ENCODE measurements at regions not wholly inside any gene's neighbourhood (a gene's known extent, or its start where the extent isn't known, plus 50 kb on each side); places are given as distances from the start of the nearest gene placed in this dataset.
"Not testable (repeated sequence)": the region's sequence is repeated elsewhere in the genome, so short reads cannot be mapped to it uniquely, and the experiment has no call there.

GRCh38 chr6:119844387-119844786 is 494.8 kb upstream of the MAN1A1 start:
- no peak for DNase-seq

- DNase-seq, result no peak
Observed at GRCh38 chr6:119842191-119842590, 492.6 kb upstream of the MAN1A1 start.

- DNase-seq, result no peak
Observed at GRCh38 chr6:119838043-119838442, 488.5 kb upstream of the MAN1A1 start.

- no peak for DNase-seq
Observed at GRCh38 chr6:119834418-119834817, 484.9 kb upstream of the MAN1A1 start.

GRCh38 chr6:119832411-119832810 is 482.9 kb upstream of the MAN1A1 start:
- no peak for DNase-seq

- DNase-seq, result no peak
Observed at GRCh38 chr6:119830494-119831295, 481.1 kb upstream of the MAN1A1 start.

- DNase-seq, result no peak
Observed at GRCh38 chr6:119830069-119830468, 480.5 kb upstream of the MAN1A1 start.

- DNase-seq, result not testable (repeated sequence)
Observed at GRCh38 chr6:119829499-119829898, 479.9 kb upstream of the MAN1A1 start.

GRCh38 chr6:119829006-119829405 is 479.4 kb upstream of the MAN1A1 start:
- DNase-seq, result no peak

- no peak for DNase-seq
Observed at GRCh38 chr6:119821380-119821779, 471.8 kb upstream of the MAN1A1 start.

- DNase-seq, result no peak
Observed at GRCh38 chr6:119818876-119819275, 469.3 kb upstream of the MAN1A1 start.

GRCh38 chr6:119814609-119815400 is 465.2 kb upstream of the MAN1A1 start:
- no peak for DNase-seq

- no peak for DNase-seq
Observed at GRCh38 chr6:119802464-119802863, 452.9 kb upstream of the MAN1A1 start.

GRCh38 chr6:119801056-119801455 is 451.5 kb upstream of the MAN1A1 start:
- no peak for DNase-seq

- no peak for DNase-seq
Observed at GRCh38 chr6:119800526-119800925, 451.0 kb upstream of the MAN1A1 start.

GRCh38 chr6:119799596-119800509 is 450.3 kb upstream of the MAN1A1 start:
- no peak for DNase-seq

GRCh38 chr6:119791736-119792135 is 442.2 kb upstream of the MAN1A1 start:
- no peak for DNase-seq

GRCh38 chr6:119781365-119781764 is 431.8 kb upstream of the MAN1A1 start:
- DNase-seq, result no peak

- DNase-seq, result no peak
Observed at GRCh38 chr6:119768201-119768600, 418.6 kb upstream of the MAN1A1 start.

GRCh38 chr6:119764927-119765681 is 415.5 kb upstream of the MAN1A1 start:
- no peak for DNase-seq

GRCh38 chr6:119760046-119760445 is 410.5 kb upstream of the MAN1A1 start:
- DNase-seq, result no peak

GRCh38 chr6:119758385-119758784 is 408.8 kb upstream of the MAN1A1 start:
- DNase-seq, result no peak

Data from NCI-H146 (cell line).